NB4 (cell line): ENCODE measurements at regions not wholly inside any gene's neighbourhood (a gene's known extent, or its start where the extent isn't known, plus 50 kb on each side); places are given as distances from the start of the nearest gene placed in this dataset.

Experiments
- MYC ChIP-seq: IDR thresholded peaks from 2 replicates; pipeline ENCODE4 v1.6.1; 2011; ENCODE audit warnings: low read depth, low read length
- POLR2A ChIP-seq: IDR thresholded peaks from 2 replicates; pipeline ENCODE4 v1.6.1; 2011; ENCODE audit warnings: mild to moderate bottlenecking; ENCODE audit not compliant: insufficient read length; ENCODE audit errors: extremely low read depth
- TF ChIP-seq, protein P1 (sequence below): IDR thresholded peaks from one replicate; pipeline ENCODE4 v1.5.1; 2012; ENCODE audit warnings: low read depth, low read length
- TF ChIP-seq, protein P2 (sequence below): IDR thresholded peaks from 2 replicates; pipeline ENCODE4 v1.6.1; 2011; ENCODE audit warnings: low read depth, low read length

DNA sequence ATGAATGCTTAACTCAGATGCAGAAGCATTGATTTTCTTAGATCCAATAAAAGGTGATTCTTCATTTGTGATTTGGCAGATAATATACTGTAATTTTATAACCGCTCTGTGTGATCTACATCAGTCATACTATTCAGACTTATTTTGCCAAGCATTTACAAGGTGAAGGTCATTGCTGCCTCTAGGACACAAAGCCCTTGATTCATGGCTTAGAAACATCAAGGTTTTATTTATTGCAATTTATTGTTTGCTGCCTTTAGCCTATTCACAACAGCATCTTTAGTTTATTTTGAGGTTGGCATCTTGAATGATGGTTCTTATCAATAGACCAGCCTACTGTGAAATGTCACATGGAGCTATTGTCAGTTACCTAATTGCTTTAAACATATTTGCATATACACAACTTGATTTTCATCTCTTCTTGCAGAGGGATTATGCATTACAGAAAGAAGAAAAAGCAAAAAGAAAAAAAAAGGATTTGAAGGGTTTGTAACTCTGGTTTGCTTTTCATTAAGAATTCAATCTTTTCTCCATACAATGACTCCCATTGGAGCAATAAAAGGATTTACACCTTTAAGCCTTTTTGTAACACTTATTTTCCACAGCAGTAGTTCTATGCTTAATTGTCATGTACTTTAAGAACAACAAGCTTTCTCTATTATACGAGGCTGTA, 1371.6 kb upstream of the CELF2 start:
- TF ChIP-seq, protein P1, sequence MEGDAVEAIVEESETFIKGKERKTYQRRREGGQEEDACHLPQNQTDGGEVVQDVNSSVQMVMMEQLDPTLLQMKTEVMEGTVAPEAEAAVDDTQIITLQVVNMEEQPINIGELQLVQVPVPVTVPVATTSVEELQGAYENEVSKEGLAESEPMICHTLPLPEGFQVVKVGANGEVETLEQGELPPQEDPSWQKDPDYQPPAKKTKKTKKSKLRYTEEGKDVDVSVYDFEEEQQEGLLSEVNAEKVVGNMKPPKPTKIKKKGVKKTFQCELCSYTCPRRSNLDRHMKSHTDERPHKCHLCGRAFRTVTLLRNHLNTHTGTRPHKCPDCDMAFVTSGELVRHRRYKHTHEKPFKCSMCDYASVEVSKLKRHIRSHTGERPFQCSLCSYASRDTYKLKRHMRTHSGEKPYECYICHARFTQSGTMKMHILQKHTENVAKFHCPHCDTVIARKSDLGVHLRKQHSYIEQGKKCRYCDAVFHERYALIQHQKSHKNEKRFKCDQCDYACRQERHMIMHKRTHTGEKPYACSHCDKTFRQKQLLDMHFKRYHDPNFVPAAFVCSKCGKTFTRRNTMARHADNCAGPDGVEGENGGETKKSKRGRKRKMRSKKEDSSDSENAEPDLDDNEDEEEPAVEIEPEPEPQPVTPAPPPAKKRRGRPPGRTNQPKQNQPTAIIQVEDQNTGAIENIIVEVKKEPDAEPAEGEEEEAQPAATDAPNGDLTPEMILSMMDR, result no peak
- TF ChIP-seq POLR2A, result no peak
- TF ChIP-seq MYC, result no peak
- TF ChIP-seq, protein P2, sequence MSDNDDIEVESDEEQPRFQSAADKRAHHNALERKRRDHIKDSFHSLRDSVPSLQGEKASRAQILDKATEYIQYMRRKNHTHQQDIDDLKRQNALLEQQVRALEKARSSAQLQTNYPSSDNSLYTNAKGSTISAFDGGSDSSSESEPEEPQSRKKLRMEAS, result no peak
